HepG2 (cell line): ENCODE measurements at regions not wholly inside any gene's neighbourhood (a gene's known extent, or its start where the extent isn't known, plus 50 kb on each side); places are given as distances from the start of the nearest gene placed in this dataset.

Experiments used
- ARNTL ChIP-seq: sonication (generic); formaldehyde crosslinking; IDR thresholded peaks from 2 replicates; pipeline ENCODE4 v1.4.0; 2020; ENCODE audit warnings: mild to moderate bottlenecking, missing genetic modification reagents
- CTCF ChIP-seq: sonication (generic); formaldehyde crosslinking; IDR thresholded peaks from 2 replicates; pipeline ENCODE4 v1.5.0; 2020; ENCODE audit warnings: mild to moderate bottlenecking, missing genetic modification reagents, moderate library complexity
- ERF ChIP-seq: IDR thresholded peaks from 2 replicates; pipeline ENCODE4 v1.6.1; 2018; ENCODE audit warnings: missing biosample characterization, missing genetic modification reagents
- EZH2 ChIP-seq: conservative IDR thresholded peaks from 2 replicates; pipeline ENCODE4 v1.6.1; 2012; ENCODE audit warnings: mild to moderate bottlenecking, low read depth, low read length, moderate library complexity
- MYC ChIP-seq: sonication (generic); formaldehyde crosslinking; IDR thresholded peaks from 2 replicates; pipeline ENCODE4 v1.9.0; 2021; ENCODE audit warnings: missing genetic modification reagents, borderline replicate concordance
- POLR2A ChIP-seq, 2 experiments: IDR thresholded peaks; 2 replicates each; pipeline ENCODE4 v1.6.1; 2011; ENCODE audit warnings: low read depth in 2 of 2, low read length in 2 of 2, mild to moderate bottlenecking in 1 of 2, moderate library complexity in 1 of 2; ENCODE audit not compliant: insufficient read depth in 1 of 2
- ZFX ChIP-seq: sonication (generic); formaldehyde crosslinking; IDR thresholded peaks from 2 replicates; pipeline ENCODE4 v1.4.0; 2020; ENCODE audit warnings: mild to moderate bottlenecking, low read depth, missing genetic modification reagents, moderate library complexity
- ZNF205 ChIP-seq: IDR thresholded peaks from 2 replicates; pipeline ENCODE4 v1.6.1; 2018; ENCODE audit warnings: missing biosample characterization, missing genetic modification reagents

- no peak for TF ChIP-seq CTCF (CRISPR knock-in tag)
- TF ChIP-seq ZNF205: no peak
- TF ChIP-seq MYC (CRISPR knock-in tag): no peak
- TF ChIP-seq POLR2A (IDR thresholded peaks at IDR 0.05; ENCODE audit: insufficient read depth in 1 of 2, low read depth in 2 of 2, low read length in 2 of 2): no peak
- no peak for TF ChIP-seq ARNTL (CRISPR knock-in tag)
- no peak for TF ChIP-seq EZH2
- TF ChIP-seq ZFX (CRISPR knock-in tag): no peak
- no peak for TF ChIP-seq ERF
Observed at GRCh38 chr11:127103586-127104388, 103.2 kb upstream of the KIRREL3 start.
